ENCODE measurements at regions not wholly inside any gene's neighbourhood (a gene's known extent, or its start where the extent isn't known, plus 50 kb on each side); places are given as distances from the start of the nearest gene placed in this dataset.

- DNase-seq (ENCODE audit: low spot score): no peak
- Histone ChIP-seq H2BK15ac (ENCODE audit: low read length) (no peak overlapping the region), H2AFZ (ENCODE audit: low read length) (no peak overlapping the region), H3K79me1 (ENCODE audit: low read depth, low read length) (no peaks in the 10 kb centered on the region), H3K4ac (ENCODE audit: low read length) (no peak overlapping the region), H4K91ac (ENCODE audit: low read depth, low read length, poor library complexity) (no peak overlapping the region), H3K23ac (ENCODE audit: low read depth, low read length, poor library complexity) (no peak overlapping the region), H2BK120ac (ENCODE audit: low read depth, low read length) (no peak overlapping the region), H3K27ac (replicated peaks; ENCODE audit: low read length) (no peak overlapping the region), H2BK12ac (ENCODE audit: low read length) (no peak overlapping the region), H3K27me3 (ENCODE audit: control insufficient read depth in 3 of 3, insufficient read depth in 3 of 3, low read depth in 1 of 3, low read length in 3 of 3) (no peaks in the 10 kb centered on the region), H3K9me3 (replicated peaks in 1 of 2; ENCODE audit: control insufficient read depth in 2 of 2, insufficient read depth in 1 of 2, low read depth in 1 of 2, low read length in 2 of 2) (no peaks in the 10 kb centered on the region), H3K14ac (ENCODE audit: low read length) (no peak overlapping the region), H3K4me3 (ENCODE audit: low read length in 2 of 2) (no peak overlapping the region), H3K36me3 (replicated peaks in 1 of 2; ENCODE audit: control insufficient read depth in 2 of 2, insufficient read depth in 2 of 2, low read length in 2 of 2) (no peaks in the 10 kb centered on the region), H3K4me2 (ENCODE audit: insufficient read depth, low read length, poor library complexity, severe bottlenecking) (no peak overlapping the region), H2BK5ac (ENCODE audit: low read length) (no peak overlapping the region), H4K8ac (ENCODE audit: low read depth, low read length) (no peak overlapping the region), H2AK5ac (ENCODE audit: low read depth, low read length) (no peak overlapping the region), H3K9ac (ENCODE audit: low read depth, low read length, poor library complexity) (no peak overlapping the region), H3K18ac (ENCODE audit: low read length) (no peak overlapping the region), H3K4me1 (ENCODE audit: control insufficient read depth in 2 of 2, insufficient read depth in 1 of 2, low read depth in 1 of 2, low read length in 2 of 2) (no peaks in the 10 kb centered on the region)
- WGBS, 2 donors (ENCODE audit: extremely low coverage in 2 of 2, insufficient read length in 2 of 2, insufficient replicate concordance in 1 of 2): no CpG with 5 or more reads among the region's 3 CpGs
Measured at GRCh38 chr13:93003531-93003930, 223.1 kb upstream of the GPC6 start.

GRCh38 chr13:93004919-93005318, 221.7 kb upstream of the GPC6 start:
- H3K23ac ChIP-seq (ENCODE audit: low read depth, low read length, poor library complexity): no peak overlapping the region
- no peak overlapping the region for H2BK12ac ChIP-seq (ENCODE audit: low read length)
- H3K18ac ChIP-seq (ENCODE audit: low read length): no peak overlapping the region
- DNase-seq (ENCODE audit: low spot score): no peak
- no peak overlapping the region for H2AFZ ChIP-seq (ENCODE audit: low read length)
- no peak overlapping the region for H2BK5ac ChIP-seq (ENCODE audit: low read length)
- H2BK120ac ChIP-seq (ENCODE audit: low read depth, low read length): no peak overlapping the region
- H2AK5ac ChIP-seq (ENCODE audit: low read depth, low read length): no peak overlapping the region
- no peak overlapping the region for H4K8ac ChIP-seq (ENCODE audit: low read depth, low read length)
- H3K4me1 ChIP-seq (ENCODE audit: control insufficient read depth in 2 of 2, insufficient read depth in 1 of 2, low read depth in 1 of 2, low read length in 2 of 2): no peaks in the 10 kb centered on the region
- no peak overlapping the region for H3K4me2 ChIP-seq (ENCODE audit: insufficient read depth, low read length, poor library complexity, severe bottlenecking)
- H3K79me1 ChIP-seq (ENCODE audit: low read depth, low read length): no peaks in the 10 kb centered on the region
- no peak overlapping the region for H3K9ac ChIP-seq (ENCODE audit: low read depth, low read length, poor library complexity)
- no peaks in the 10 kb centered on the region for H3K36me3 ChIP-seq (replicated peaks in 1 of 2; ENCODE audit: control insufficient read depth in 2 of 2, insufficient read depth in 2 of 2, low read length in 2 of 2)
- H2BK15ac ChIP-seq (ENCODE audit: low read length): no peak overlapping the region
- no peak overlapping the region for H3K4ac ChIP-seq (ENCODE audit: low read length)
- no peaks in the 10 kb centered on the region for H3K9me3 ChIP-seq (replicated peaks in 1 of 2; ENCODE audit: control insufficient read depth in 2 of 2, insufficient read depth in 1 of 2, low read depth in 1 of 2, low read length in 2 of 2)
- no peak overlapping the region for H3K14ac ChIP-seq (ENCODE audit: low read length)
- no peaks in the 10 kb centered on the region for H3K27me3 ChIP-seq (ENCODE audit: control insufficient read depth in 3 of 3, insufficient read depth in 3 of 3, low read depth in 1 of 3, low read length in 3 of 3)
- no peak overlapping the region for H4K91ac ChIP-seq (ENCODE audit: low read depth, low read length, poor library complexity)
- no peak overlapping the region for H3K4me3 ChIP-seq (ENCODE audit: low read length in 2 of 2)
- no peak overlapping the region for H3K27ac ChIP-seq (replicated peaks; ENCODE audit: low read length)

- Histone ChIP-seq H3K27ac (replicated peaks; ENCODE audit: low read length) (no peak overlapping the region), H3K18ac (ENCODE audit: low read length) (no peak overlapping the region), H4K8ac (ENCODE audit: low read depth, low read length) (no peak overlapping the region), H2AFZ (ENCODE audit: low read length) (no peak overlapping the region), H3K4me2 (ENCODE audit: insufficient read depth, low read length, poor library complexity, severe bottlenecking) (no peak overlapping the region), H2BK120ac (ENCODE audit: low read depth, low read length) (no peak overlapping the region), H2AK5ac (ENCODE audit: low read depth, low read length) (no peak overlapping the region), H3K4me1 (ENCODE audit: control insufficient read depth in 2 of 2, insufficient read depth in 1 of 2, low read depth in 1 of 2, low read length in 2 of 2) (no peaks in the 10 kb centered on the region), H2BK15ac (ENCODE audit: low read length) (no peak overlapping the region), H3K36me3 (replicated peaks in 1 of 2; ENCODE audit: control insufficient read depth in 2 of 2, insufficient read depth in 2 of 2, low read length in 2 of 2) (no peaks in the 10 kb centered on the region), H2BK5ac (ENCODE audit: low read length) (no peak overlapping the region), H3K23ac (ENCODE audit: low read depth, low read length, poor library complexity) (no peak overlapping the region), H3K4me3 (ENCODE audit: low read length in 2 of 2) (no peak overlapping the region), H2BK12ac (ENCODE audit: low read length) (no peak overlapping the region), H3K14ac (ENCODE audit: low read length) (no peak overlapping the region), H4K91ac (ENCODE audit: low read depth, low read length, poor library complexity) (no peak overlapping the region), H3K9ac (ENCODE audit: low read depth, low read length, poor library complexity) (no peak overlapping the region), H3K27me3 (ENCODE audit: control insufficient read depth in 3 of 3, insufficient read depth in 3 of 3, low read depth in 1 of 3, low read length in 3 of 3) (no peaks in the 10 kb centered on the region), H3K79me1 (ENCODE audit: low read depth, low read length) (no peaks in the 10 kb centered on the region), H3K9me3 (replicated peaks in 1 of 2; ENCODE audit: control insufficient read depth in 2 of 2, insufficient read depth in 1 of 2, low read depth in 1 of 2, low read length in 2 of 2) (no peaks in the 10 kb centered on the region), H3K4ac (ENCODE audit: low read length) (no peak overlapping the region)
- DNase-seq (ENCODE audit: low spot score): no peak
Measured at GRCh38 chr13:93007928-93008327, 218.7 kb upstream of the GPC6 start.

GRCh38 chr13:93017493-93018112, 209.0 kb upstream of the GPC6 start:
- H3K14ac ChIP-seq (ENCODE audit: low read length): no peak overlapping the region
- H3K4me2 ChIP-seq (ENCODE audit: insufficient read depth, low read length, poor library complexity, severe bottlenecking): no peak overlapping the region
- no peak overlapping the region for H2AFZ ChIP-seq (ENCODE audit: low read length)
- H3K4me3 ChIP-seq (ENCODE audit: low read length in 2 of 2): no peak overlapping the region
- H2AK5ac ChIP-seq (ENCODE audit: low read depth, low read length): no peak overlapping the region
- H3K9me3 ChIP-seq (replicated peaks in 1 of 2; ENCODE audit: control insufficient read depth in 2 of 2, insufficient read depth in 1 of 2, low read depth in 1 of 2, low read length in 2 of 2): peaks cover 3 to 6% of the 10 kb centered on the region in 2 donors
- H3K27ac ChIP-seq (replicated peaks; ENCODE audit: low read length): no peak overlapping the region
- DNase-seq (ENCODE audit: low spot score): no peak
- no peaks in the 10 kb centered on the region for H3K27me3 ChIP-seq (ENCODE audit: control insufficient read depth in 3 of 3, insufficient read depth in 3 of 3, low read depth in 1 of 3, low read length in 3 of 3)
- no peak overlapping the region for H2BK15ac ChIP-seq (ENCODE audit: low read length)
- H3K23ac ChIP-seq (ENCODE audit: low read depth, low read length, poor library complexity): no peak overlapping the region
- no peak overlapping the region for H4K8ac ChIP-seq (ENCODE audit: low read depth, low read length)
- no peaks in the 10 kb centered on the region for H3K79me1 ChIP-seq (ENCODE audit: low read depth, low read length)
- no peak overlapping the region for H4K91ac ChIP-seq (ENCODE audit: low read depth, low read length, poor library complexity)
- H2BK12ac ChIP-seq (ENCODE audit: low read length): no peak overlapping the region
- H3K9ac ChIP-seq (ENCODE audit: low read depth, low read length, poor library complexity): no peak overlapping the region
- no peak overlapping the region for H2BK120ac ChIP-seq (ENCODE audit: low read depth, low read length)
- WGBS, 2 donors (ENCODE audit: extremely low coverage in 2 of 2, insufficient read length in 2 of 2, insufficient replicate concordance in 1 of 2): no CpG with 5 or more reads among the region's 1 CpG
- no peak overlapping the region for H2BK5ac ChIP-seq (ENCODE audit: low read length)
- H3K4me1 ChIP-seq (ENCODE audit: control insufficient read depth in 2 of 2, insufficient read depth in 1 of 2, low read depth in 1 of 2, low read length in 2 of 2): no peaks in the 10 kb centered on the region
- no peak overlapping the region for H3K18ac ChIP-seq (ENCODE audit: low read length)
- H3K4ac ChIP-seq (ENCODE audit: low read length): no peak overlapping the region
- H3K36me3 ChIP-seq (replicated peaks in 1 of 2; ENCODE audit: control insufficient read depth in 2 of 2, insufficient read depth in 2 of 2, low read length in 2 of 2): no peaks in the 10 kb centered on the region

All from neuronal stem cell (in vitro differentiated cells).